ENCODE measurements at regions not wholly inside any gene's neighbourhood (a gene's known extent, or its start where the extent isn't known, plus 50 kb on each side); places are given as distances from the start of the nearest gene placed in this dataset.
"Not testable (repeated sequence)": the region's sequence is repeated elsewhere in the genome, so short reads cannot be mapped to it uniquely, and the experiment has no call there.

GRCh38 chr6:94177429-94177828 is 758.1 kb upstream of the EPHA7 start:
- H3K27me3 Mint-ChIP-seq (ENCODE audit: low read depth in 3 of 3) = peaks cover 0 to 2% (median 0%) of the 10 kb centered on the region in 3 donors
- no peak overlapping the region for H3K4me3 Mint-ChIP-seq
- H3K4me1 Mint-ChIP-seq = no peaks in the 10 kb centered on the region
- H3K27ac Mint-ChIP-seq = no peak overlapping the region
- peaks cover 1 to 22% (median 13%) of the 10 kb centered on the region in 6 donors for H3K9me3 Mint-ChIP-seq
- no peaks in the 10 kb centered on the region for H3K36me3 Mint-ChIP-seq
- no peak for DNase-seq

- peaks cover 10 to 32% (median 23%) of the 10 kb centered on the region in 6 donors for H3K9me3 Mint-ChIP-seq
Observed at GRCh38 chr6:94175465-94175864, 756.1 kb upstream of the EPHA7 start.

GRCh38 chr6:94163877-94164276 is 744.5 kb upstream of the EPHA7 start:
- no peak for DNase-seq
- Mint-ChIP-seq H3K4me3 (no peak overlapping the region), H3K36me3 (peaks cover 0 to 3% (median 0%) of the 10 kb centered on the region in 3 donors), H3K4me1 (no peaks in the 10 kb centered on the region), H3K9me3 (peaks cover 19 to 47% (median 33%) of the 10 kb centered on the region in 6 donors), H3K27ac (no peak overlapping the region), H3K27me3 (ENCODE audit: low read depth in 3 of 3) (peaks cover 2 to 4% (median 3%) of the 10 kb centered on the region in 3 donors)

More at GRCh38 chr6:94175465-94175864, 756.1 kb upstream of the EPHA7 start:
- no peaks in the 10 kb centered on the region for H3K36me3 Mint-ChIP-seq
- H3K4me3 Mint-ChIP-seq = no peak overlapping the region
- peaks cover 0 to 2% (median 0%) of the 10 kb centered on the region in 3 donors for H3K27me3 Mint-ChIP-seq (ENCODE audit: low read depth in 3 of 3)
- no peak overlapping the region for H3K27ac Mint-ChIP-seq
- H3K4me1 Mint-ChIP-seq = no peaks in the 10 kb centered on the region
- DNase-seq = no peak

- H3K4me3 Mint-ChIP-seq = no peak overlapping the region
- peaks cover 0 to 1% (median 0%) of the 10 kb centered on the region in 3 donors for H3K27me3 Mint-ChIP-seq (ENCODE audit: low read depth in 3 of 3)
- no peaks in the 10 kb centered on the region for H3K4me1 Mint-ChIP-seq
- DNase-seq = no peak
- H3K9me3 Mint-ChIP-seq = peaks cover 8 to 34% (median 18%) of the 10 kb centered on the region in 6 donors
- H3K27ac Mint-ChIP-seq = no peak overlapping the region
- H3K36me3 Mint-ChIP-seq = peaks cover 0 to 6% (median 0%) of the 10 kb centered on the region in 3 donors
Observed at GRCh38 chr6:94150886-94151285, 731.5 kb upstream of the EPHA7 start.

GRCh38 chr6:94144807-94145206 is 725.4 kb upstream of the EPHA7 start:
- H3K27ac Mint-ChIP-seq = no peak overlapping the region

GRCh38 chr6:94137178-94137577 is 717.8 kb upstream of the EPHA7 start:
- H3K27me3 Mint-ChIP-seq (ENCODE audit: low read depth in 3 of 3); H3K36me3 Mint-ChIP-seq; H3K4me1 Mint-ChIP-seq; H3K27ac Mint-ChIP-seq; DNase-seq; H3K4me3 Mint-ChIP-seq: not testable (repeated sequence)
- H3K9me3 Mint-ChIP-seq = peaks cover 4 to 39% (median 14%) of the 10 kb centered on the region in 6 donors

More at GRCh38 chr6:94144807-94145206, 725.4 kb upstream of the EPHA7 start:
- DNase-seq = no peak
- Mint-ChIP-seq H3K36me3 (no peaks in the 10 kb centered on the region), H3K4me1 (no peaks in the 10 kb centered on the region), H3K27me3 (ENCODE audit: low read depth in 3 of 3) (peaks cover 0 to 2% (median 0%) of the 10 kb centered on the region in 3 donors), H3K4me3 (no peak overlapping the region), H3K9me3 (peaks cover 4 to 58% (median 9%) of the 10 kb centered on the region in 6 donors)

- Mint-ChIP-seq H3K4me1 (no peaks in the 10 kb centered on the region), H3K27ac (no peak overlapping the region), H3K9me3 (peaks cover 6 to 16% (median 12%) of the 10 kb centered on the region in 6 donors), H3K36me3 (no peaks in the 10 kb centered on the region), H3K4me3 (no peak overlapping the region), H3K27me3 (ENCODE audit: low read depth in 3 of 3) (no peaks in the 10 kb centered on the region)
- no peak for DNase-seq
Observed at GRCh38 chr6:94133106-94133505, 713.7 kb upstream of the EPHA7 start.

- Mint-ChIP-seq H3K36me3 (no peaks in the 10 kb centered on the region), H3K27me3 (ENCODE audit: low read depth in 3 of 3) (no peaks in the 10 kb centered on the region), H3K9me3 (peaks cover 1 to 11% (median 8%) of the 10 kb centered on the region in 6 donors), H3K4me1 (no peaks in the 10 kb centered on the region), H3K27ac (no peak overlapping the region), H3K4me3 (no peak overlapping the region)
- DNase-seq = no peak
Observed at GRCh38 chr6:94131271-94131670, 711.9 kb upstream of the EPHA7 start.

GRCh38 chr6:94130478-94130877 is 711.1 kb upstream of the EPHA7 start:
- H3K4me1 Mint-ChIP-seq = no peaks in the 10 kb centered on the region

GRCh38 chr6:94129926-94130325 is 710.6 kb upstream of the EPHA7 start:
- DNase-seq = no peak
- no peaks in the 10 kb centered on the region for H3K27me3 Mint-ChIP-seq (ENCODE audit: low read depth in 3 of 3)
- no peaks in the 10 kb centered on the region for H3K4me1 Mint-ChIP-seq
- H3K4me3 Mint-ChIP-seq = no peak overlapping the region
- H3K36me3 Mint-ChIP-seq = no peaks in the 10 kb centered on the region
- H3K27ac Mint-ChIP-seq = no peak overlapping the region
- peaks cover 1 to 11% (median 7%) of the 10 kb centered on the region in 6 donors for H3K9me3 Mint-ChIP-seq

More at GRCh38 chr6:94130478-94130877, 711.1 kb upstream of the EPHA7 start:
- H3K36me3 Mint-ChIP-seq = no peaks in the 10 kb centered on the region
- H3K4me3 Mint-ChIP-seq = no peak overlapping the region
- no peak overlapping the region for H3K27ac Mint-ChIP-seq
- peaks cover 1 to 11% (median 8%) of the 10 kb centered on the region in 6 donors for H3K9me3 Mint-ChIP-seq
- H3K27me3 Mint-ChIP-seq (ENCODE audit: low read depth in 3 of 3) = no peaks in the 10 kb centered on the region
- no peak for DNase-seq

- Mint-ChIP-seq H3K27me3 (ENCODE audit: low read depth in 3 of 3) (no peaks in the 10 kb centered on the region), H3K9me3 (peaks cover 1 to 14% (median 8%) of the 10 kb centered on the region in 6 donors), H3K4me1 (no peaks in the 10 kb centered on the region), H3K4me3 (no peak overlapping the region), H3K27ac (no peak overlapping the region), H3K36me3 (no peaks in the 10 kb centered on the region)
- no peak for DNase-seq
Observed at GRCh38 chr6:94127716-94128115, 708.4 kb upstream of the EPHA7 start.

- H3K36me3 Mint-ChIP-seq = no peaks in the 10 kb centered on the region
- no peak for DNase-seq
Observed at GRCh38 chr6:94124333-94124732, 705.0 kb upstream of the EPHA7 start.

GRCh38 chr6:94121094-94121493 is 701.7 kb upstream of the EPHA7 start:
- H3K27me3 Mint-ChIP-seq (ENCODE audit: low read depth in 3 of 3) = no peaks in the 10 kb centered on the region
- no peak for DNase-seq
- H3K4me1 Mint-ChIP-seq = no peaks in the 10 kb centered on the region
- no peaks in the 10 kb centered on the region for H3K36me3 Mint-ChIP-seq
- H3K27ac Mint-ChIP-seq = no peak overlapping the region
- H3K9me3 Mint-ChIP-seq = peaks cover 6 to 43% (median 12%) of the 10 kb centered on the region in 6 donors
- no peak overlapping the region for H3K4me3 Mint-ChIP-seq

More at GRCh38 chr6:94124333-94124732, 705.0 kb upstream of the EPHA7 start:
- H3K27me3 Mint-ChIP-seq (ENCODE audit: low read depth in 3 of 3) = no peaks in the 10 kb centered on the region
- H3K4me3 Mint-ChIP-seq = no peak overlapping the region
- peaks cover 3 to 23% (median 10%) of the 10 kb centered on the region in 6 donors for H3K9me3 Mint-ChIP-seq
- no peaks in the 10 kb centered on the region for H3K4me1 Mint-ChIP-seq
- H3K27ac Mint-ChIP-seq = no peak overlapping the region

- DNase-seq = no peak
- H3K4me3 Mint-ChIP-seq = no peak overlapping the region
- H3K9me3 Mint-ChIP-seq = peaks cover 8 to 36% (median 22%) of the 10 kb centered on the region in 6 donors
- no peaks in the 10 kb centered on the region for H3K4me1 Mint-ChIP-seq
- H3K27me3 Mint-ChIP-seq (ENCODE audit: low read depth in 3 of 3) = no peaks in the 10 kb centered on the region
- no peaks in the 10 kb centered on the region for H3K36me3 Mint-ChIP-seq
- H3K27ac Mint-ChIP-seq = no peak overlapping the region
Observed at GRCh38 chr6:94099072-94099471, 679.7 kb upstream of the EPHA7 start.

GRCh38 chr6:94095961-94096360 is 676.6 kb upstream of the EPHA7 start:
- Mint-ChIP-seq H3K4me3 (no peak overlapping the region), H3K36me3 (no peaks in the 10 kb centered on the region), H3K9me3 (peaks cover 9 to 39% (median 21%) of the 10 kb centered on the region in 6 donors), H3K4me1 (no peaks in the 10 kb centered on the region), H3K27ac (no peak overlapping the region), H3K27me3 (ENCODE audit: low read depth in 3 of 3) (no peaks in the 10 kb centered on the region)
- DNase-seq = no peak
